ENCODE measurements at regions not wholly inside any gene's neighbourhood (a gene's known extent, or its start where the extent isn't known, plus 50 kb on each side); places are given as distances from the start of the nearest gene placed in this dataset.
"Not testable (repeated sequence)": the region's sequence is repeated elsewhere in the genome, so short reads cannot be mapped to it uniquely, and the experiment has no call there.

GRCh38 chr6:58067867-58068548, 750.6 kb downstream of the PRIM2 start:
- not testable (repeated sequence) for H3K4me3 Mint-ChIP-seq; H3K4me1 Mint-ChIP-seq; ATAC-seq; H3K27ac Mint-ChIP-seq; H3K36me3 Mint-ChIP-seq; DNase-seq (ENCODE audit: low spot score in 2 of 2); H3K9me3 Mint-ChIP-seq

GRCh38 chr6:58073263-58073662, 755.8 kb downstream of the PRIM2 start:
- ATAC-seq (no peak), DNase-seq (ENCODE audit: low spot score in 2 of 2) (no peak)
- Mint-ChIP-seq H3K9me3 (no peaks in the 10 kb centered on the region), H3K4me3 (no peak overlapping the region), H3K27ac (no peak overlapping the region), H3K4me1 (no peaks in the 10 kb centered on the region), H3K36me3 (no peaks in the 10 kb centered on the region)

- not testable (repeated sequence) for H3K9me3 Mint-ChIP-seq; H3K4me3 Mint-ChIP-seq; H3K27ac Mint-ChIP-seq; H3K36me3 Mint-ChIP-seq; ATAC-seq; H3K4me1 Mint-ChIP-seq; DNase-seq (ENCODE audit: low spot score in 2 of 2)
Measured at GRCh38 chr6:58090067-58090466, 772.6 kb downstream of the PRIM2 start.

GRCh38 chr6:58097251-58097650, 779.8 kb downstream of the PRIM2 start:
- H3K36me3 Mint-ChIP-seq; H3K4me3 Mint-ChIP-seq; H3K9me3 Mint-ChIP-seq; ATAC-seq; H3K4me1 Mint-ChIP-seq; DNase-seq (ENCODE audit: low spot score in 2 of 2); H3K27ac Mint-ChIP-seq: not testable (repeated sequence)

GRCh38 chr6:58113960-58114359, 796.5 kb downstream of the PRIM2 start:
- H3K4me3 Mint-ChIP-seq = no peak overlapping the region
- H3K27ac Mint-ChIP-seq = no peak overlapping the region
- no peak for DNase-seq (ENCODE audit: low spot score in 2 of 2)
- ATAC-seq = no peak
- H3K9me3 Mint-ChIP-seq = peaks cover 5% of the 10 kb centered on the region
- H3K4me1 Mint-ChIP-seq = no peaks in the 10 kb centered on the region
- H3K36me3 Mint-ChIP-seq = no peaks in the 10 kb centered on the region

- not testable (repeated sequence) for H3K27ac Mint-ChIP-seq; ATAC-seq; DNase-seq (ENCODE audit: low spot score in 2 of 2); H3K9me3 Mint-ChIP-seq; H3K4me3 Mint-ChIP-seq; H3K36me3 Mint-ChIP-seq; H3K4me1 Mint-ChIP-seq
Measured at GRCh38 chr6:58117162-58117561, 799.7 kb downstream of the PRIM2 start.

- not testable (repeated sequence) for H3K4me1 Mint-ChIP-seq; DNase-seq (ENCODE audit: low spot score in 2 of 2); H3K9me3 Mint-ChIP-seq; H3K36me3 Mint-ChIP-seq; ATAC-seq; H3K4me3 Mint-ChIP-seq; H3K27ac Mint-ChIP-seq
Measured at GRCh38 chr6:58121616-58122015, 804.2 kb downstream of the PRIM2 start.

GRCh38 chr6:58123770-58124169, 806.3 kb downstream of the PRIM2 start:
- not testable (repeated sequence) for H3K9me3 Mint-ChIP-seq; H3K36me3 Mint-ChIP-seq; H3K4me3 Mint-ChIP-seq; H3K27ac Mint-ChIP-seq; DNase-seq (ENCODE audit: low spot score in 2 of 2); ATAC-seq; H3K4me1 Mint-ChIP-seq

- not testable (repeated sequence) for H3K4me3 Mint-ChIP-seq; DNase-seq (ENCODE audit: low spot score in 2 of 2); ATAC-seq; H3K36me3 Mint-ChIP-seq; H3K9me3 Mint-ChIP-seq; H3K27ac Mint-ChIP-seq; H3K4me1 Mint-ChIP-seq
Measured at GRCh38 chr6:58128549-58128948, 811.1 kb downstream of the PRIM2 start.

- H3K9me3 Mint-ChIP-seq; ATAC-seq; H3K4me1 Mint-ChIP-seq; H3K36me3 Mint-ChIP-seq; DNase-seq (ENCODE audit: low spot score in 2 of 2); H3K4me3 Mint-ChIP-seq; H3K27ac Mint-ChIP-seq: not testable (repeated sequence)
Measured at GRCh38 chr6:58129098-58129497, 811.7 kb downstream of the PRIM2 start.

- not testable (repeated sequence) for ATAC-seq; H3K9me3 Mint-ChIP-seq; H3K27ac Mint-ChIP-seq; DNase-seq (ENCODE audit: low spot score in 2 of 2); H3K4me3 Mint-ChIP-seq; H3K36me3 Mint-ChIP-seq; H3K4me1 Mint-ChIP-seq
Measured at GRCh38 chr6:58139746-58140145, 822.3 kb downstream of the PRIM2 start.

GRCh38 chr6:58171025-58171424, 853.6 kb downstream of the PRIM2 start:
- H3K9me3 Mint-ChIP-seq; H3K27ac Mint-ChIP-seq; H3K4me1 Mint-ChIP-seq; ATAC-seq; DNase-seq (ENCODE audit: low spot score in 2 of 2); H3K4me3 Mint-ChIP-seq; H3K36me3 Mint-ChIP-seq: not testable (repeated sequence)

GRCh38 chr6:58181557-58182065, 864.2 kb downstream of the PRIM2 start:
- H3K27ac Mint-ChIP-seq; H3K4me3 Mint-ChIP-seq; H3K4me1 Mint-ChIP-seq; ATAC-seq; DNase-seq (ENCODE audit: low spot score in 2 of 2); H3K36me3 Mint-ChIP-seq; H3K9me3 Mint-ChIP-seq: not testable (repeated sequence)

- H3K4me1 Mint-ChIP-seq; H3K4me3 Mint-ChIP-seq; H3K36me3 Mint-ChIP-seq; ATAC-seq; DNase-seq (ENCODE audit: low spot score in 2 of 2); H3K27ac Mint-ChIP-seq; H3K9me3 Mint-ChIP-seq: not testable (repeated sequence)
Measured at GRCh38 chr6:58185300-58185699, 867.9 kb downstream of the PRIM2 start.

GRCh38 chr6:58193209-58193608, 875.8 kb downstream of the PRIM2 start:
- ATAC-seq; H3K9me3 Mint-ChIP-seq; DNase-seq (ENCODE audit: low spot score in 2 of 2); H3K36me3 Mint-ChIP-seq; H3K4me3 Mint-ChIP-seq; H3K4me1 Mint-ChIP-seq; H3K27ac Mint-ChIP-seq: not testable (repeated sequence)

- DNase-seq (ENCODE audit: low spot score in 2 of 2) (no peak), ATAC-seq (no peak)
- Mint-ChIP-seq H3K36me3 (no peaks in the 10 kb centered on the region), H3K9me3 (no peaks in the 10 kb centered on the region), H3K27ac (no peak overlapping the region), H3K4me3 (no peak overlapping the region), H3K4me1 (no peaks in the 10 kb centered on the region)
Measured at GRCh38 chr6:58198301-58198700, 880.9 kb downstream of the PRIM2 start.

Data from stimulated activated effector memory CD8-positive, alpha-beta T cell treated with anti-CD3 and anti-CD28 coated beads, Interleukin-12 subunit alpha, Interleukin-12 subunit beta, amount 100 ng/mL, for 72 hours (primary cell).